ENCODE measurements at regions not wholly inside any gene's neighbourhood (a gene's known extent, or its start where the extent isn't known, plus 50 kb on each side); places are given as distances from the start of the nearest gene placed in this dataset.

- TF ChIP-seq SP1 (IDR thresholded peaks at IDR 0.05) (no peak), FOXM1 (IDR thresholded peaks at IDR 0.05; ENCODE audit: borderline replicate concordance) (no peak), L3MBTL2 (conservative IDR thresholded peaks at IDR 0.05) (no peak), BHLHE40 (IDR thresholded peaks at IDR 0.05; ENCODE audit: borderline replicate concordance) (no peak), SUZ12 (IDR thresholded peaks at IDR 0.05) (no peak), CTBP1 (IDR thresholded peaks at IDR 0.05; ENCODE audit: borderline replicate concordance) (no peak), FOXK2 (IDR thresholded peaks at IDR 0.05) (no peak), ELF4 (IDR thresholded peaks at IDR 0.05) (no peak)
- TF ChIP-seq, protein P1, sequence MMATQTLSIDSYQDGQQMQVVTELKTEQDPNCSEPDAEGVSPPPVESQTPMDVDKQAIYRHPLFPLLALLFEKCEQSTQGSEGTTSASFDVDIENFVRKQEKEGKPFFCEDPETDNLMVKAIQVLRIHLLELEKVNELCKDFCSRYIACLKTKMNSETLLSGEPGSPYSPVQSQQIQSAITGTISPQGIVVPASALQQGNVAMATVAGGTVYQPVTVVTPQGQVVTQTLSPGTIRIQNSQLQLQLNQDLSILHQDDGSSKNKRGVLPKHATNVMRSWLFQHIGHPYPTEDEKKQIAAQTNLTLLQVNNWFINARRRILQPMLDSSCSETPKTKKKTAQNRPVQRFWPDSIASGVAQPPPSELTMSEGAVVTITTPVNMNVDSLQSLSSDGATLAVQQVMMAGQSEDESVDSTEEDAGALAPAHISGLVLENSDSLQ (IDR thresholded peaks at IDR 0.05): no peak
Measured at GRCh38 chr6:144883915-144884314, 598.8 kb downstream of the UTRN start.
